C1 segment of cervical spinal cord (tissue), 14 donors: ENCODE measurements at regions not wholly inside any gene's neighbourhood (a gene's known extent, or its start where the extent isn't known, plus 50 kb on each side); places are given as distances from the start of the nearest gene placed in this dataset.
A peak's percentile ranks its signal among the peaks of the same experiment; 100 is the strongest.
"Not testable (repeated sequence)": the region's sequence is repeated elsewhere in the genome, so short reads cannot be mapped to it uniquely, and the experiment has no call there.

Experiments used
- DNase-seq, 14 donors: peaks; one replicate each; lab custom pipeline; 2025; lab: John Stamatoyannopoulos, UW

DNA sequence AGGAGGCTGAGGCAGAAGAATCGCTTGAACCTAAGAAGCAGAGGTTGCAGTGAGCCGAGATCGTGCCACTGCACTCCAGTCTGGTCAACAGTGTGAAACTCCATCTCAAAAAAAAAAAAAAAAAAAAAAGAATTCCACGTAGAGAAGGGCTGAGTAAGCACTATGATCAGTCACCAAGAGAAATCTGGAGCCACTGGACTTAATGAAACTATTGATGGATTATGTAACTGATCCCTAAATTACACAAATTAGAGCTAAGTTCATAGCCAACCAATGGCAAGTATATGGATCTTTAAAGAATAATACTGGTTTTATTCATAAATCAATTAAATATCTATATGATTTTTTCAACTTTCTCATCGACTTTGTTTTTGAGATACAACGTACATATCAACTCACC, 72.2 kb upstream of the ABLIM1 start:
- DNase-seq: no peak

- DNase-seq: no peak
Measured at GRCh38 chr10:114732931-114733330, 74.9 kb upstream of the ABLIM1 start.

DNA sequence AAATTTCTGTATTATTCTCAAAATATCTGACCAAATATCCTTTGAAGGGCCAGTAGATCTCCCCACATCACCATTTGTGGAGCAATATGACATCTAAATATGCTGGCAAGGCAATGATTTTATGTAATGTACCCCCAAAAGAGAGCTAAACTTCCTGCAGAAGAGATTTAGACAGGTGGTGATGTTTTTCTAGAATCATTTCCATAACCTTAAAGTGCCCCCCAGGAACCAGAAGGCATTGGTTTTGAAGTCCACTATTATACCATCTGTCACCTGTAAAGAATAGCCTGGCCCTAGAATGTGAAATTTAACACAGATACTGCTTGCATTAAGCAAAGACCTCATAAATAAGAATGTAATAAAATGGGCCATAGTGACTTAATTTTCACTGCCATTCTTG, 77.9 kb upstream of the ABLIM1 start:
- DNase-seq: peak in 1 of 14 donors; percentile 71

DNA sequence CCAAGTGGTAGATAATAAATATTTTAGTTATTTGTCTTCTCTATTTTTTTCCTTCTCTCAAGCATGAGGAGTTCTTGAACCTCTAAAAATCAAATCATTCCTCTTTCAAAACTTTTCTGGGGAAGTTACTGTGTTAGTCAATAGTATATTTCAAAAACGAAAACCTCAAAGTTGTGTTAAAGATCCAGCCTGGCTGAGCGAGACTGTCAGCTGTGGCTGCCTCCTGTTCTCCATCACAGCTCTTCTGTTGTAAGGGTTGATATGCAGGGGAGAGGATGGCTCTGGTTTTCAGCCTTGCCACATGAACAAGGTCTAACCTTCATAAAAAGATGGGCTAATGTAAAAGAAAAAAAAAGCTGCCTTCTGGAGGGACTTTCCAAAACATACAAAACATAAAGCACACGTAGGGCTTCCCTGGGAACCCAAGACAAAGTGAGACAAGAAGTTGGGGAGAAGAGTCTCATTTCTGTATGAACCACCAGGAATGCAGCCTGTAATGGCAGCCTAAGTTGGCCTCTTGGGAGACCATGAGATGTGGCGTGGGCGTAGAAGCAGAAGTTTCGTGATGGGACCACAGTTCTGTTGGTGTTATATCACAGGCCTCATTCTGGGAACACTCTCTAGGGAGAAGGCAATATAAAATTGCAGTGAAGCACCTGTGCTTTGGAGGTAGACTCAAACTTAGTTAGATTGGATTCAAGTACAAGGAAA, 77.9 kb upstream of the FHIP2A start:
- no peak for DNase-seq

DNA sequence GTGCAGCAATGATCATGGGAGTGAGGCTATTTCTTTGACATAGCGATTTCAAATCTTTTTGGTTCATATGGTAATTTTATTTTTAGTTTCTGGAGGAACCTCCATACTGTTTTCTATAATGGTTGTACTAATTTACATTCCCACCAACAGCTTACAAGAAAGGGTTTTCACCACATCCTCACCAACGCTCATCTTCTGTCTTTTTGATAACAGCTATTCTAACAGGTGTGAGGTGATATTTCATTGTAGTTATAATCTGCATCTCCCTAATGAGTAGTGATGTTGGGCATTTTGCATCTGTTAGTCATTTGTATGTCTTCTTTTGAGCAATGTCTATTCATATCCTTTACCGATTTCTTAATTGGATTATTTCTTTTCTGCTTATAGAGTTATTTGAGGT, 75.0 kb upstream of the FHIP2A start:
- DNase-seq: no peak

DNA sequence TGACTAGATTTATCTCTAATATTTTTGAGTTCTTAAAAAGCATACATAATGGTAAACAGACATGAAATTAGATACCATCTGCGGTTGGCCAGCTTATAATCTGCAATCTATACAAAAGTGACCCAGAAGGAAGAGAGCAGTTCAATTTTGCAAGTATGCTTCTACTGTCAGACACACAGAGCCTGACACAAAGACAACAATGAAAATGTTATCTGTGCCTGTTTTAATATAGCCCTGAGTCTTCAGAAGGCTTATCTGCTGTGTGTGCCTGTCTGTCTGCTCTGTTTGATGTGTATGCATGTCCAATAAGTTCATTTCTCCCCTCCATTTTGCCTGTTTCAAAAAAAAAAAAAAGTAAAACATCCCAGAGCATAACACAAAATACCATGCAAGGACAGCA, 73.3 kb upstream of the FHIP2A start:
- DNase-seq: no peak

- no peak for DNase-seq
Measured at GRCh38 chr10:114749014-114749413, 72.6 kb upstream of the FHIP2A start.

DNA sequence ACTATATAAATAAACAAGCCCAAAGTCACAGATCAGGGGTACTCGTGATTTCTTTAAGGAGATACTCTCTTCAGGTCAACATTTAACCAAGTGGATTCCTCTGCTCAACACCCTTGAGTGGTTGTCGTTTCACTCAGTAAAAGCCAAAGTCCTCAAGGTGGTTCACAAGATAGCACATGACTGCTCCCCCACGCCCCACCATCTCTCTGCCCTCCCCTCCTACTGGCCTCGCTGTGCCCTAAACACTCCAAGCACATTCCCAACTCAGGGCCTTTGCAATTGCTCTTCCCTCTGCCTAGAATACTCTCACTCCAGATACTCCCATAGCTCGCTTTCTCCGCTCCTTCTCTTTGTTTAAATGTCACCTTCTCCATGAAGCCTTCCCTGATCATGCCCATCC, 72.1 kb upstream of the FHIP2A start:
- DNase-seq: no peak

- peak in 1 of 14 donors; percentile 19 for DNase-seq
Measured at GRCh38 chr10:114751856-114752255, 69.7 kb upstream of the FHIP2A start.

DNA sequence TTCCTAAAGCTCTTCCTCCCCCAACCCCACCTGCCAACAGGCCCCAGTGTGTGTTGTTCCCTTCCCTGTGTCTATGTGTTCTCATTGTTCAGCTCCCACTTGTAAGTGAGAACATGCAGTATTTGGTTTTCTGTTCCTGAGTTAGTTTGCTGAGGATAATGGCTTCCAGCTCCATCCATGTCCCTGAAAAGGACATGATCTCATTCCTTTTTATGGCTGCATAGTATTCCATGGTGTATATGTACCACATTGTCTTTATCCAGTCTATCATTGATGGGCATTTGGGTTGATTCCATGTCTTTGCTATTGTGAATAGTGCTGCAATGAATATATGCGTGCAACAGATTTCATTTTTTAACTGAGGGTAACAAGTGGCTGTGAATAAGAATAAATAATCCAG, 69.0 kb upstream of the FHIP2A start:
- not testable (repeated sequence) for DNase-seq

- DNase-seq: no peak
Measured at GRCh38 chr10:114753126-114753525, 68.5 kb upstream of the FHIP2A start.

- peak in 1 of 14 donors; percentile 64 for DNase-seq
Measured at GRCh38 chr10:114754445-114755320, 66.9 kb upstream of the FHIP2A start.

DNA sequence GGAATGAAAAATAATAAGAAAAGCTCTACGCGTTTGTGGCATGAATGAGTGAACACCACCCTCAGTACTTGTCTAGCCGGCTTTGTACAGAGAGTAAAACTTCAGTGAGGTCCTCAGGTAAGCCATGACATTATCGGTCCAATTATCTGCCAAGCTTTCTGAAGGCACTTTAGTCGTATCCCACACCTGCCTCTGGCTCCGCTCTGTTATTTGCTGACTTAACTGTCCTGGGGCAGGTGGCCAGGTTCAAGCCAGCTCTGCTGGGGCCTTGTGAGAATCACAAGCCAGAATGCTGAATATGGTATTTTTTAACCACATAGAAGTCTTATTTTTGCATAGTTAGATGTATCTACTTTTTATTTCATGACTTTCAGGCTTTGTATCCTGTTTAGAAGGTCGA, 66.0 kb upstream of the FHIP2A start:
- peak in 1 of 14 donors; percentile 59 for DNase-seq

DNA sequence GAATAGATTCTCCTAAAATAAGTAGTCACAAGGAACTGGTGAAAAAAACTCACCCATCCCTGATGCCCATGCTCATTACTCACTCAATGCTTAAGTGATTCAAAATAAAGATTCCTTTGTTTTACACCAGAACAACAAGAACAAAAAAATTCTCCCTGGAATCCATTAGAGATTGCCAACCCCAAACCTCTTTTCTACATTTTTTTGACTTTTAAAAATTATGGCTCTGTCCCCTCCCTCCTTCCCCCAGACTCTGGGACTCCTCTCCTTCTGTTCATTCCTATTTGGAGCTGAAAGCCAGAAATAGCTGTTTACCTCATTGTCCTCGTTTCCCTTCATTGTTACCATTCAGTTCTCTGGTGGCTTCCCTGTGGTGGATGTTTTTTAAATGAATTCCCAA, 63.2 kb upstream of the FHIP2A start:
- peak in 1 of 14 donors; percentile 67 for DNase-seq

GRCh38 chr10:114761205-114762193, 60.1 kb upstream of the FHIP2A start:
- DNase-seq: peak in 1 of 14 donors; percentile 86

DNA sequence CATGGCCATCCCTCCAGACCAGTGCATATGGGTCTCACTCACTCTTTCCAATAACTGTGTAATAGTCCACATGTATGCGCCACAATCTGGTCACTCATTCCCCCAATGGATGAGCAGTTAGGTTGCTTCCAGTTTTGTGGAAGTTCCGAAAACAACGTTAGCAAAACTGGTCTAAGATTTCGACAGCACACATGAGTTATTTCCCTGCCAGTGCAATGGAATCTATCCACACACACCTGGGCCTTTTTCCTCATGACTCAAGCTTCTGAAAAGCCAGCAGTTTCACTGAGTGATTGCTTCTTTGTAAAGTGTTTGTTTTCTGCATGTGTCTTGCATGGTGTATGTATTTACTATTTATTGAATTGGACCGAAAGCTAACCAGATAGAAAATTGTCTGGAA, 58.8 kb upstream of the FHIP2A start:
- DNase-seq: no peak

GRCh38 chr10:114764656-114765055, 56.9 kb upstream of the FHIP2A start:
- DNase-seq: peak in 6 of 14 donors; percentile 21 to 75 (median 40)

DNA sequence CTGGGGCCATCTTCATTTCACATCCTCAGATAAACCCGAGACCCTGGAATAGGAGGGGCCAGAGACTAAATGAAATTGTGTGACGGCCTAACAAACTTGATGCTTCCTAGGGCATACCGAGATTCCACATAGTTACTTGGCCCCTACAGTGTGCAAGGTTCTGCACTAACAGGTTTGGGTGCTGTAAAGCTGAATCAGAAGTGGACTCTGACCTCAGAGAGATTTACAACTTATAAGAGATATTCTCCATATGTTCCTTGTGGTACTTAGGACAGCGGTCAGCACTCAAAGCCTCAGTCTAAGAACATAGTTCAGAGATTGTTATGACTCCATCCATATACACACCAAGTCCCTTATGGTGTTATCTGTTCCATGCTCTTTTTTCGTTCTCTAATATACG, 55.1 kb upstream of the FHIP2A start:
- DNase-seq: no peak

- peak in 4 of 14 donors; percentile 19 to 84 (median 32) for DNase-seq
Measured at GRCh38 chr10:114767101-114767985, 54.2 kb upstream of the FHIP2A start.

DNA sequence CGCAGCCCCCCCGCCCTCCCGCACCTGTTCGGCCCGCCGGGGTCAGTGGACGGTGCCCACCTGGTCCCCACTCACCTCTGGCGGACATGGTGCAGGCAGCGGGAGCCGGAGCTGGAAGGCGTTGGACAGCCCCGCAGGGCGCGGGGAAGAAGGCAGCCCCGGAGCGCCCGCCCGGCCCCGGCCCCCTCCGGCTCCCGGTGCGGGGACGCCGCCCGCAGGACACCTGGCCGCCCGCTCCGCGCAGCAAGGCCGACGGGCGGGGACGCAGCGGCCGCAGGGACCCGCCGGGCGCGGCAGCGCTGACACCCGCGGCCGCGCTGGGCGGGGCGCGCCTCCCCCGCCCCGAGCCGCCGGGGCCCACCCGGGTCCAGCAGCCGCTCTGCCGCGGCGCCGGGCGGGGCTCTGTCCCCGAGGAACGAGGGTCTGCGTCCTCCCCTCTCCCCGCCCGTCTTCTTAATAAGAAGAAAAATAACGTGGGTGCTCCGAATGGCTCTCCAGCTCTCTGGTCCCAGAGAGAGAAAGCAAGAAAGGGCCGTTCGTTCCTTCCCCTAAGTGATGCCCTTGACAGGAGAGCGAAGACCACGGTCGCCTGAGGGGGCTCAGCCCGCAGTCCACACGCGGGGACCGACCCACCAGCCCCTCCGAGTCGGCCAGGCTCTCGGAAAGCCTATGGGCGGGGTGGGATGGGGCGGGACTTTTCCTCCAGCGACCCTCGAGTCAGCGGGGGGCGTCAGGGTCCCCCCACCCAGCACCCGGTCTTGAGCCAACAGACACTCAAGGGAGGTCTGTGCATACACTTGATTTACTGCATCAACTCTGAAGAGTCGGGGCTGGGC, 53.4 kb upstream of the FHIP2A start:
- DNase-seq: no peak
